ENCODE measurements at regions not wholly inside any gene's neighbourhood (a gene's known extent, or its start where the extent isn't known, plus 50 kb on each side); places are given as distances from the start of the nearest gene placed in this dataset.

DNA sequence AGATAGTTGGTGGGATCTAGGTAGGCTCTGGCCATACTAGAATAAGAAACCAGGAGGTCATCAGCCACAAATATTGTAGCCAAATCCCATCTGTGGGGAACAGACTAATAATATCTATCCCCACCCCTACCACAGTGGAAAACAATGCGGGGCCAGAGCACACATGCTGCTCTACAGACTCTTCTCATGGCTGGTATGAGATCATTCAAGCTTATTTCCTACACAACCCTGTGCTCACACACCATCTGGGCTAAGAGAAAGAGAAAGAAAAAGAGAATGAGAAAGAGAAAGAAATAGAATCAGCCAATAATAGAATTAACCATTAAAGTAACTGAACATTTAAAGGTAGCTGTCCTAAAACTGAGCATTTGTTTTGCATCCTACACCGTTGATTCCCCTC lies 1268.4 kb upstream of the SPRY2 start:
- 33% methylated on average over 2 of the region's 2 CpGs for WGBS (ENCODE audit: insufficient coverage, insufficient replicate concordance, low lambda C conversion rate, missing lambda C conversion rate)
- CTCF ChIA-PET = interaction anchor here (1.5 kb wide), 1 partner anchor 120 kb away, joined by 5 read pairs; no protein-coding TSS in a partner anchor
- no TSS peak for BruUV-seq (replicated peaks)

DNA sequence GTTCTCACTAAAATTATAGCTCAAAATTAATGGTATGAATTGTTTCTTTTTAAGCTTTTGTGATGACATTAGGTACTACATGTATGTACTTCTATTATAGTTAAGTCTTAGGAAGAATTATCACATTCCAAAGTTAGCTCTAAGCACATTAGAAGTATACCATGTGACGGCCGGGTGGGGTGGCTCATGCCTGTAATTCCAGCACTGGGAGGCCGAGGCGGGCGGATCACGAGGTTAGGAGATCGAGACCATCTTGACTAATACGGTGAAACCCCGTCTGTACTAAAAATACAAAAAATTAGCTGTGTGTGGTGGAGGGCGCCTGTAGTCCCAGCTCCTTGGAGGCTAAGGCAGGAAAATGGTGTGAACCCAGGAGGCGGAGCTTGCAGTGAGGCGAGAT lies 1265.1 kb upstream of the SPRY2 start:
- no TSS peak for BruUV-seq (replicated peaks)
- in situ Hi-C loops (cut with MboI) (no loop called here), intact Hi-C loops (cut with micrococcal nuclease; ENCODE audit: unreplicated experiment) (no loop called here)
- 29% methylated on average over 12 of the region's 12 CpGs for WGBS (ENCODE audit: insufficient coverage, insufficient replicate concordance, low lambda C conversion rate, missing lambda C conversion rate)
- no peak overlapping the region for H3K4me2 ChIP-seq (ENCODE audit: control insufficient read depth, insufficient read depth)
- ChIA-PET RAD21 (ENCODE audit: unreplicated experiment) (interaction anchor here (0.7 kb wide), 1 partner anchor 435 kb away, joined by 3 read pairs; no protein-coding TSS in a partner anchor), SMC1A (ENCODE audit: uncharacterized antibody, unreplicated experiment) (interaction anchor here (0.5 to 0.6 kb wide), 2 partner anchors 17 to 29 kb away, joined by 3 read pairs; no protein-coding TSS in a partner anchor), CTCF (interaction anchor here (1.1 to 2.2 kb wide), 2 partner anchors 10 to 435 kb away, joined by 5 read pairs; no protein-coding TSS in a partner anchor), POLR2A (no interaction called here)
- H2AFZ ChIP-seq (ENCODE audit: control insufficient read depth, low read depth, low read length) = no peak overlapping the region
- DNase-seq (ENCODE audit: low read depth, low spot score) (no peak), ATAC-seq (no peak), FAIRE-seq (no peak)
- H3K4me1 ChIP-seq (ENCODE audit: control insufficient read depth, insufficient read depth, low read length) = no peaks in the 10 kb centered on the region
- no peaks in the 10 kb centered on the region for H4K20me1 ChIP-seq (ENCODE audit: control insufficient read depth, insufficient read depth)
- no peaks in the 10 kb centered on the region for H3K79me2 ChIP-seq (ENCODE audit: control insufficient read depth, insufficient read depth, low read length)
- H3K9ac ChIP-seq (ENCODE audit: control insufficient read depth, insufficient read depth, low read length) = no peak overlapping the region
- no peaks in the 10 kb centered on the region for H3K27me3 ChIP-seq (replicated peaks in 1 of 2; ENCODE audit: control insufficient read depth in 2 of 2, insufficient read depth in 2 of 2, low read length in 1 of 2)
- no peak overlapping the region for H3K4me3 ChIP-seq
- no peak overlapping the region for H3K27ac ChIP-seq (ENCODE audit: control insufficient read depth, insufficient read depth)
- H3K36me3 ChIP-seq (ENCODE audit: control insufficient read depth in 2 of 2, insufficient read depth in 2 of 2, low read length in 1 of 2) = no peaks in the 10 kb centered on the region
- H3K9me3 ChIP-seq (replicated peaks; ENCODE audit: control insufficient read depth, insufficient read depth, low read length) = no peaks in the 10 kb centered on the region
- TF ChIP-seq, protein P1, sequence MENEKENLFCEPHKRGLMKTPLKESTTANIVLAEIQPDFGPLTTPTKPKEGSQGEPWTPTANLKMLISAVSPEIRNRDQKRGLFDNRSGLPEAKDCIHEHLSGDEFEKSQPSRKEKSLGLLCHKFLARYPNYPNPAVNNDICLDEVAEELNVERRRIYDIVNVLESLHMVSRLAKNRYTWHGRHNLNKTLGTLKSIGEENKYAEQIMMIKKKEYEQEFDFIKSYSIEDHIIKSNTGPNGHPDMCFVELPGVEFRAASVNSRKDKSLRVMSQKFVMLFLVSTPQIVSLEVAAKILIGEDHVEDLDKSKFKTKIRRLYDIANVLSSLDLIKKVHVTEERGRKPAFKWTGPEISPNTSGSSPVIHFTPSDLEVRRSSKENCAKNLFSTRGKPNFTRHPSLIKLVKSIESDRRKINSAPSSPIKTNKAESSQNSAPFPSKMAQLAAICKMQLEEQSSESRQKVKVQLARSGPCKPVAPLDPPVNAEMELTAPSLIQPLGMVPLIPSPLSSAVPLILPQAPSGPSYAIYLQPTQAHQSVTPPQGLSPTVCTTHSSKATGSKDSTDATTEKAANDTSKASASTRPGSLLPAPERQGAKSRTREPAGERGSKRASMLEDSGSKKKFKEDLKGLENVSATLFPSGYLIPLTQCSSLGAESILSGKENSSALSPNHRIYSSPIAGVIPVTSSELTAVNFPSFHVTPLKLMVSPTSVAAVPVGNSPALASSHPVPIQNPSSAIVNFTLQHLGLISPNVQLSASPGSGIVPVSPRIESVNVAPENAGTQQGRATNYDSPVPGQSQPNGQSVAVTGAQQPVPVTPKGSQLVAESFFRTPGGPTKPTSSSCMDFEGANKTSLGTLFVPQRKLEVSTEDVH (IDR thresholded peaks at IDR 0.05; ENCODE audit: low read depth, partially characterized antibody) = no peak
- TF ChIP-seq FOS (IDR thresholded peaks at IDR 0.05; ENCODE audit: borderline replicate concordance, extremely low read depth, insufficient read length) = no peak
- no peak for TF ChIP-seq PML (IDR thresholded peaks at IDR 0.05; ENCODE audit: low read length)
- TF ChIP-seq CREM (IDR thresholded peaks at IDR 0.05; ENCODE audit: low read depth) = no peak
- TF ChIP-seq TBL1XR1 (IDR thresholded peaks at IDR 0.05; ENCODE audit: low read depth, low read length) = no peak
- TF ChIP-seq, protein P2, sequence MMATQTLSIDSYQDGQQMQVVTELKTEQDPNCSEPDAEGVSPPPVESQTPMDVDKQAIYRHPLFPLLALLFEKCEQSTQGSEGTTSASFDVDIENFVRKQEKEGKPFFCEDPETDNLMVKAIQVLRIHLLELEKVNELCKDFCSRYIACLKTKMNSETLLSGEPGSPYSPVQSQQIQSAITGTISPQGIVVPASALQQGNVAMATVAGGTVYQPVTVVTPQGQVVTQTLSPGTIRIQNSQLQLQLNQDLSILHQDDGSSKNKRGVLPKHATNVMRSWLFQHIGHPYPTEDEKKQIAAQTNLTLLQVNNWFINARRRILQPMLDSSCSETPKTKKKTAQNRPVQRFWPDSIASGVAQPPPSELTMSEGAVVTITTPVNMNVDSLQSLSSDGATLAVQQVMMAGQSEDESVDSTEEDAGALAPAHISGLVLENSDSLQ (IDR thresholded peaks at IDR 0.05) = no peak
- no peak for TF ChIP-seq CHD4 (IDR thresholded peaks at IDR 0.05)
- no peak for TF ChIP-seq POLR2AphosphoS5 (IDR thresholded peaks at IDR 0.05; ENCODE audit: low read length)
- no peak for TF ChIP-seq CBFB (IDR thresholded peaks at IDR 0.05; ENCODE audit: low read depth)
- no peak for TF ChIP-seq NRF1 (conservative IDR thresholded peaks at IDR 0.05; ENCODE audit: low read depth, low read length)
- TF ChIP-seq, protein P3, sequence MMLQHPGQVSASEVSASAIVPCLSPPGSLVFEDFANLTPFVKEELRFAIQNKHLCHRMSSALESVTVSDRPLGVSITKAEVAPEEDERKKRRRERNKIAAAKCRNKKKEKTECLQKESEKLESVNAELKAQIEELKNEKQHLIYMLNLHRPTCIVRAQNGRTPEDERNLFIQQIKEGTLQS (IDR thresholded peaks at IDR 0.05; ENCODE audit: borderline replicate concordance, extremely low read depth, low read depth, low read length) = no peak

More for the DNA sequence above, 1268.4 kb upstream of the SPRY2 start:
- Histone ChIP-seq H3K4me1 (ENCODE audit: control insufficient read depth, insufficient read depth, low read length) (no peaks in the 10 kb centered on the region), H3K36me3 (ENCODE audit: control insufficient read depth in 2 of 2, insufficient read depth in 2 of 2, low read length in 1 of 2) (no peaks in the 10 kb centered on the region), H3K9me3 (replicated peaks; ENCODE audit: control insufficient read depth, insufficient read depth, low read length) (no peaks in the 10 kb centered on the region), H4K20me1 (ENCODE audit: control insufficient read depth, insufficient read depth) (no peaks in the 10 kb centered on the region), H2AFZ (ENCODE audit: control insufficient read depth, low read depth, low read length) (no peak overlapping the region), H3K27me3 (replicated peaks in 1 of 2; ENCODE audit: control insufficient read depth in 2 of 2, insufficient read depth in 2 of 2, low read length in 1 of 2) (no peaks in the 10 kb centered on the region), H3K79me2 (ENCODE audit: control insufficient read depth, insufficient read depth, low read length) (no peaks in the 10 kb centered on the region), H3K4me2 (ENCODE audit: control insufficient read depth, insufficient read depth) (no peak overlapping the region), H3K4me3 (no peak overlapping the region), H3K9ac (ENCODE audit: control insufficient read depth, insufficient read depth, low read length) (no peak overlapping the region), H3K27ac (ENCODE audit: control insufficient read depth, insufficient read depth) (no peak overlapping the region)
- intact Hi-C loops (cut with micrococcal nuclease; ENCODE audit: unreplicated experiment) = no loop called here
- FAIRE-seq = no peak
- in situ Hi-C loops (cut with MboI) = no loop called here
- peak; percentile 67 for ATAC-seq
- TF ChIP-seq SIN3A (IDR thresholded peaks at IDR 0.05; ENCODE audit: low read depth, low read length) = no peak
- no peak for TF ChIP-seq MEF2A (IDR thresholded peaks at IDR 0.05; ENCODE audit: insufficient read depth, low read depth, low read length)
- no peak for TF ChIP-seq JUND (IDR thresholded peaks at IDR 0.05; ENCODE audit: low read depth, low read length)
- no peak for TF ChIP-seq RUNX3 (IDR thresholded peaks at IDR 0.05; ENCODE audit: low read length)
- no peak for TF ChIP-seq SREBF1 (IDR thresholded peaks at IDR 0.05; ENCODE audit: low read length)
- TF ChIP-seq NFYA (IDR thresholded peaks at IDR 0.05; ENCODE audit: borderline replicate concordance, low read depth, low read length) = no peak
- no peak for TF ChIP-seq PML (IDR thresholded peaks at IDR 0.05; ENCODE audit: low read length)
- no peak for TF ChIP-seq SMAD1 (IDR thresholded peaks at IDR 0.05; ENCODE audit: low read depth, partially characterized antibody)
- no peak for TF ChIP-seq POLR2AphosphoS5 (IDR thresholded peaks at IDR 0.05; ENCODE audit: low read length)
- no peak for TF ChIP-seq IKZF2 (IDR thresholded peaks at IDR 0.05)
- TF ChIP-seq SUZ12 (IDR thresholded peaks at IDR 0.05; ENCODE audit: unreplicated experiment) = no peak
- RAD21 ChIA-PET (ENCODE audit: unreplicated experiment) = interaction anchor here (2.4 kb wide), 1 partner anchor 438 kb away, joined by 6 read pairs; no protein-coding TSS in a partner anchor
- SMC1A ChIA-PET (ENCODE audit: uncharacterized antibody, unreplicated experiment) = interaction anchor here (0.5 kb wide), 1 partner anchor 438 kb away, joined by 3 read pairs; no protein-coding TSS in a partner anchor
- no peak for DNase-seq (ENCODE audit: low read depth, low spot score)
- POLR2A ChIA-PET = no interaction called here

Measured in GM12878 (cell line).